Trophoblast cell (in vitro differentiated cells and primary cell): ENCODE measurements at regions not wholly inside any gene's neighbourhood (a gene's known extent, or its start where the extent isn't known, plus 50 kb on each side); places are given as distances from the start of the nearest gene placed in this dataset.

ENCODE experiments used
- DNase-seq, 2 donors: peaks; one replicate each; pipeline ENCODE4 v3.0.0-alpha.2; 2016
- H2AFZ ChIP-seq: 2 replicates; pipeline ENCODE4 v1.6.1; 2013; ENCODE audit warnings: low read length, moderate library complexity, mild to moderate bottlenecking; ENCODE audit not compliant: insufficient read depth, poor library complexity
- H2AK5ac ChIP-seq: 2 replicates; pipeline ENCODE4 v1.6.1; 2013; ENCODE audit warnings: mild to moderate bottlenecking, low read length
- H2BK120ac ChIP-seq: 2 replicates; pipeline ENCODE4 v1.6.1; 2013; ENCODE audit warnings: low read length, mild to moderate bottlenecking, moderate library complexity; ENCODE audit not compliant: insufficient read depth, poor library complexity
- H2BK12ac ChIP-seq: 2 replicates; pipeline ENCODE4 v1.6.1; 2013; ENCODE audit warnings: mild to moderate bottlenecking, low read length, moderate library complexity
- H2BK5ac ChIP-seq: 2 replicates; pipeline ENCODE4 v1.6.1; 2013; ENCODE audit warnings: low read length, low read depth, moderate library complexity, mild to moderate bottlenecking; ENCODE audit not compliant: poor library complexity
- H3K14ac ChIP-seq: 2 replicates; pipeline ENCODE4 v1.6.1; 2013; ENCODE audit warnings: mild to moderate bottlenecking, low read length
- H3K18ac ChIP-seq: 2 replicates; pipeline ENCODE4 v1.6.1; 2013; ENCODE audit warnings: mild to moderate bottlenecking, low read length
- H3K23ac ChIP-seq: 2 replicates; pipeline ENCODE4 v1.6.1; 2013; ENCODE audit warnings: low read length
- H3K27ac ChIP-seq: 2 replicates; pipeline ENCODE4 v1.5.1; 2013; ENCODE audit warnings: low read depth, mild to moderate bottlenecking, inconsistent platforms, low read length, moderate library complexity
- H3K27me3 ChIP-seq: 2 replicates; pipeline ENCODE4 v1.6.1; 2013; ENCODE audit warnings: inconsistent platforms, mild to moderate bottlenecking, low read length, moderate library complexity; ENCODE audit not compliant: insufficient read depth
- H3K36me3 ChIP-seq, 2 experiments: 1 replicate in 1 of 2; 2 replicates in 1 of 2; pipeline ENCODE4 v1.6.1; 2013; ENCODE audit warnings: low read length in 2 of 2, mild to moderate bottlenecking in 2 of 2, moderate library complexity in 1 of 2; ENCODE audit not compliant: insufficient read depth in 2 of 2, control insufficient read depth in 1 of 2
- H3K4ac ChIP-seq: 2 replicates; pipeline ENCODE4 v1.6.1; 2013; ENCODE audit warnings: low read depth, mild to moderate bottlenecking, low read length, moderate library complexity
- H3K4me1 ChIP-seq, 2 experiments: 1 replicate in 1 of 2; 2 replicates in 1 of 2; pipeline ENCODE4 v1.6.1; 2013; ENCODE audit warnings: low read length in 2 of 2, mild to moderate bottlenecking in 2 of 2, moderate library complexity in 1 of 2; ENCODE audit not compliant: insufficient read depth in 2 of 2, control insufficient read depth in 1 of 2
- H3K4me2 ChIP-seq: 2 replicates; pipeline ENCODE4 v1.6.1; 2013; ENCODE audit warnings: inconsistent platforms, mild to moderate bottlenecking, low read length, moderate library complexity
- H3K4me3 ChIP-seq: 2 replicates; pipeline ENCODE4 v1.5.1; 2013; ENCODE audit warnings: mild to moderate bottlenecking, low read depth, low read length, inconsistent platforms
- H3K79me1 ChIP-seq: one replicate; pipeline ENCODE4 v1.6.1; 2013; ENCODE audit warnings: low read length
- H3K79me2 ChIP-seq: 2 replicates; pipeline ENCODE4 v1.6.1; 2013; ENCODE audit warnings: low read length, mild to moderate bottlenecking; ENCODE audit not compliant: control insufficient read depth, insufficient read depth, poor library complexity
- H3K9ac ChIP-seq: 2 replicates; pipeline ENCODE4 v1.6.1; 2013; ENCODE audit warnings: mild to moderate bottlenecking, low read length
- H3K9me3 ChIP-seq: 2 replicates; pipeline ENCODE4 v1.6.1; 2013; ENCODE audit warnings: low read depth, mild to moderate bottlenecking, control low read depth, inconsistent platforms, low read length; ENCODE audit not compliant: insufficient read depth
- H4K12ac ChIP-seq: 2 replicates; pipeline ENCODE4 v1.6.1; 2013; ENCODE audit warnings: low read depth, mild to moderate bottlenecking, low read length, moderate library complexity
- H4K8ac ChIP-seq: 2 replicates; pipeline ENCODE4 v1.6.1; 2013; ENCODE audit warnings: low read depth, mild to moderate bottlenecking, low read length, moderate library complexity
- H4K91ac ChIP-seq: one replicate; pipeline ENCODE4 v1.6.1; 2013; ENCODE audit warnings: low read depth, mild to moderate bottlenecking, low read length, moderate library complexity
- WGBS: extraction: QIAGEN DNeasy Blood & Tissue Kit; methylation state at CpG from one replicate; pipeline ENCODE4 v1.1.7; 2013; ENCODE audit warnings: missing lambda C conversion rate; ENCODE audit not compliant: insufficient read length, insufficient coverage; ENCODE audit errors: extremely low coverage; 5-methylcytosine and 5-hydroxymethylcytosine counted together

GRCh38 chr10:78639629-78640028 is 429.1 kb upstream of the ZMIZ1 start:
- H3K27ac ChIP-seq: no peak overlapping the region
- H3K23ac ChIP-seq: no peak overlapping the region
- no peak overlapping the region for H3K9ac ChIP-seq
- peak overlapping the region; percentile 25 for H2BK12ac ChIP-seq
- no peaks in the 10 kb centered on the region for H3K36me3 ChIP-seq
- H3K4me1 ChIP-seq: peaks cover 10 to 18% of the 10 kb centered on the region in 2 experiments
- H3K9me3 ChIP-seq: no peaks in the 10 kb centered on the region
- no peak overlapping the region for H4K12ac ChIP-seq
- no peak overlapping the region for H2AFZ ChIP-seq
- no peaks in the 10 kb centered on the region for H3K27me3 ChIP-seq
- no peak overlapping the region for H3K4me3 ChIP-seq
- H3K18ac ChIP-seq: no peak overlapping the region
- H4K91ac ChIP-seq: no peak overlapping the region
- H3K14ac ChIP-seq: no peak overlapping the region
- H4K8ac ChIP-seq: no peak overlapping the region
- H2BK120ac ChIP-seq: no peak overlapping the region
- peak overlapping the region; percentile 11 for H2AK5ac ChIP-seq
- no CpG with 5 or more reads among the region's 2 CpGs for WGBS
- no peak overlapping the region for H2BK5ac ChIP-seq
- no peak for DNase-seq
- H3K4me2 ChIP-seq: no peak overlapping the region
- H3K79me1 ChIP-seq: peaks cover 21% of the 10 kb centered on the region
- no peak overlapping the region for H3K4ac ChIP-seq
- peaks cover 3% of the 10 kb centered on the region for H3K79me2 ChIP-seq

GRCh38 chr10:78640796-78641636 is 427.8 kb upstream of the ZMIZ1 start:
- no peak for DNase-seq
- Histone ChIP-seq H4K12ac (no peak overlapping the region), H3K36me3 (no peaks in the 10 kb centered on the region), H2AK5ac (no peak overlapping the region), H3K9me3 (peaks cover 3% of the 10 kb centered on the region), H3K4me3 (no peak overlapping the region), H3K23ac (no peak overlapping the region), H3K14ac (no peak overlapping the region), H3K18ac (no peak overlapping the region), H3K9ac (no peak overlapping the region), H3K79me2 (no peaks in the 10 kb centered on the region), H3K4me2 (no peak overlapping the region), H3K4ac (no peak overlapping the region), H2AFZ (no peak overlapping the region), H2BK120ac (no peak overlapping the region), H2BK12ac (peak overlapping the region; percentile 63), H2BK5ac (no peak overlapping the region), H3K4me1 (peaks cover 4 to 12% of the 10 kb centered on the region in 2 experiments), H4K8ac (no peak overlapping the region), H3K27me3 (no peaks in the 10 kb centered on the region), H3K79me1 (peaks cover 11% of the 10 kb centered on the region), H4K91ac (no peak overlapping the region), H3K27ac (no peak overlapping the region)
- WGBS: no CpG with 5 or more reads among the region's 4 CpGs

GRCh38 chr10:78641693-78642092 is 427.1 kb upstream of the ZMIZ1 start:
- no peak overlapping the region for H3K27ac ChIP-seq
- no peak overlapping the region for H3K4me3 ChIP-seq
- no peak overlapping the region for H4K8ac ChIP-seq
- no peak overlapping the region for H3K18ac ChIP-seq
- no peak overlapping the region for H2AFZ ChIP-seq
- no peak overlapping the region for H3K4me2 ChIP-seq
- no peak overlapping the region for H3K23ac ChIP-seq
- peaks cover 6% of the 10 kb centered on the region for H3K79me1 ChIP-seq
- no CpG with 5 or more reads among the region's 5 CpGs for WGBS
- H3K4ac ChIP-seq: no peak overlapping the region
- no peak overlapping the region for H3K14ac ChIP-seq
- H3K9ac ChIP-seq: no peak overlapping the region
- peaks cover under 1 to 11% of the 10 kb centered on the region in 2 experiments for H3K4me1 ChIP-seq
- H2AK5ac ChIP-seq: no peak overlapping the region
- no peaks in the 10 kb centered on the region for H3K79me2 ChIP-seq
- no peak for DNase-seq
- peaks cover 3% of the 10 kb centered on the region for H3K9me3 ChIP-seq
- no peak overlapping the region for H2BK5ac ChIP-seq
- no peak overlapping the region for H4K12ac ChIP-seq
- no peak overlapping the region for H2BK120ac ChIP-seq
- no peaks in the 10 kb centered on the region for H3K27me3 ChIP-seq
- H4K91ac ChIP-seq: peak overlapping the region; percentile 12
- no peak overlapping the region for H2BK12ac ChIP-seq
- H3K36me3 ChIP-seq: no peaks in the 10 kb centered on the region

GRCh38 chr10:78642269-78642816 is 426.4 kb upstream of the ZMIZ1 start:
- Histone ChIP-seq H2AFZ (no peak overlapping the region), H3K4ac (no peak overlapping the region), H2BK5ac (no peak overlapping the region), H3K27me3 (no peaks in the 10 kb centered on the region), H3K4me3 (no peak overlapping the region), H3K4me2 (no peak overlapping the region), H4K91ac (peak overlapping the region; percentile 11), H3K18ac (no peak overlapping the region), H3K79me2 (no peaks in the 10 kb centered on the region), H2BK120ac (no peak overlapping the region), H2AK5ac (no peak overlapping the region), H3K79me1 (peaks cover 3% of the 10 kb centered on the region), H3K36me3 (no peaks in the 10 kb centered on the region), H3K4me1 (peaks cover 6 to 15% of the 10 kb centered on the region in 2 experiments), H4K8ac (no peak overlapping the region), H3K23ac (no peak overlapping the region), H3K9me3 (peaks cover 3% of the 10 kb centered on the region), H3K27ac (no peak overlapping the region), H3K14ac (no peak overlapping the region), H4K12ac (no peak overlapping the region), H2BK12ac (peak overlapping the region; percentile 4), H3K9ac (no peak overlapping the region)
- DNase-seq: no peak
- WGBS: no CpG with 5 or more reads among the region's 4 CpGs
